CD4-positive, alpha-beta memory T cell (primary cell): ENCODE measurements at regions not wholly inside any gene's neighbourhood (a gene's known extent, or its start where the extent isn't known, plus 50 kb on each side); places are given as distances from the start of the nearest gene placed in this dataset.

ENCODE experiments used
- CTCF ChIA-PET: fragments of 350-600 bp; sonication (Branson Sonifier 250); formaldehyde crosslinking; loops from one replicate; lab custom pipeline; 2021; ENCODE audit warnings: inconsistent platforms; ENCODE audit not compliant: partially characterized antibody; lab: Charles Lee
- POLR2A ChIA-PET: fragments of 350-600 bp; sonication (Branson Sonifier 250); formaldehyde crosslinking; loops from one replicate; lab custom pipeline; 2021; ENCODE audit not compliant: partially characterized antibody; lab: Charles Lee
- DNase-seq, 5 donors: peaks; one replicate each; pipeline versions ENCODE4 v3.0.0 to v3.0.0-alpha.2; 2020 to 2022; ENCODE audit warnings: mixed read lengths in 1 of 5
- H3K27ac ChIP-seq: one replicate; pipeline ENCODE4 v1.7.0; 2013; ENCODE audit warnings: low read depth, low read length
- H3K27me3 ChIP-seq: 2 replicates; pipeline ENCODE4 v1.7.0; 2013; ENCODE audit warnings: mild to moderate bottlenecking, low read length, moderate library complexity; ENCODE audit not compliant: insufficient read depth
- H3K36me3 ChIP-seq: 2 replicates; pipeline ENCODE4 v1.7.0; 2013; ENCODE audit warnings: mild to moderate bottlenecking, low read length, moderate library complexity; ENCODE audit not compliant: insufficient read depth
- H3K4me1 ChIP-seq: 2 replicates; pipeline ENCODE4 v1.7.0; 2013; ENCODE audit warnings: mild to moderate bottlenecking, low read length, moderate library complexity; ENCODE audit not compliant: insufficient read depth
- H3K4me3 ChIP-seq, 2 donors: one replicate each; pipeline ENCODE4 v1.7.0; 2013; ENCODE audit warnings: low read length in 2 of 2, mild to moderate bottlenecking in 1 of 2
- H3K9me3 ChIP-seq, 2 donors: one replicate each; pipeline ENCODE4 v1.7.0; 2013; ENCODE audit warnings: low read length in 2 of 2, control low read depth in 1 of 2; ENCODE audit not compliant: control insufficient read depth in 1 of 2
- H3K27ac Mint-ChIP-seq, 7 donors: one replicate each; pipeline ENCODE4 v1.8.0; 2020 to 2021; ENCODE audit warnings: mixed read lengths in 7 of 7, mild to moderate bottlenecking in 6 of 7, inconsistent platforms in 3 of 7, moderate library complexity in 3 of 7
- H3K27me3 Mint-ChIP-seq, 2 donors: one replicate each; pipeline ENCODE4 v1.8.0; 2020 to 2021; ENCODE audit warnings: mixed read lengths in 2 of 2
- H3K36me3 Mint-ChIP-seq, 2 donors: one replicate each; pipeline ENCODE4 v1.8.0; 2020 to 2021; ENCODE audit warnings: mixed read lengths in 2 of 2, inconsistent platforms in 1 of 2, mild to moderate bottlenecking in 1 of 2
- H3K4me1 Mint-ChIP-seq, 4 donors: one replicate each; pipeline ENCODE4 v1.8.0; 2020 to 2021; ENCODE audit warnings: mixed read lengths in 4 of 4, mild to moderate bottlenecking in 1 of 4
- H3K4me3 Mint-ChIP-seq, 8 donors: one replicate each; pipeline ENCODE4 v1.8.0; 2020 to 2021; ENCODE audit warnings: mixed read lengths in 8 of 8, mild to moderate bottlenecking in 7 of 8, moderate library complexity in 6 of 8, inconsistent platforms in 3 of 8
- H3K9me3 Mint-ChIP-seq, 8 donors: one replicate each; pipeline ENCODE4 v1.8.0; 2020 to 2021; ENCODE audit warnings: mixed read lengths in 8 of 8, mild to moderate bottlenecking in 5 of 8, inconsistent platforms in 3 of 8, moderate library complexity in 1 of 8
- intact Hi-C: fragments of 100-400 bp; cut with micrococcal nuclease; formaldehyde crosslinking; loops from one replicate; pipeline ENCODE4 v1.15.1; 2023

DNA sequence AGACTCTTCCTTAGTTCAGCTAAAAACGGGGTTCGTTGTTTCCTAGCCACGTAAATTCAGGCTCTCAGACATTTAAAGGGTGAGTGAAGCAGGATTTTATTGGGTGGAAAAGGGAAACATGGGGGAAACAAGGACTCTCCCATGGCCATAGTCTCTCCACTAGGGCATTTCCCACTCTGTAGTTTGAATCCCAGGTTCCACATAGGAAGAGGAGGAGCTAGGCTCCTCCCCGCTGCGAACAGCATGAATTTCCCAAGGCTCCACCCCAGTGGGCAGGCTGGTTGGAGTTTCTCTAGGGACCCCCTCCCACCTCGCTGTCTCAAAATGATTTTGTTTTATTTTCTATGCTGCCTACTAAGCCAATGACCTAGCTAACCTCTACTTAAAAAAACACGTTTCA is 2170.8 kb upstream of the PCDH20 start:
- ChIA-PET POLR2A (no interaction called here), CTCF (no interaction called here)
- no peaks in the 10 kb centered on the region for H3K36me3 ChIP-seq
- H3K27ac ChIP-seq = no peak overlapping the region
- H3K9me3 ChIP-seq = no peaks in the 10 kb centered on the region
- Mint-ChIP-seq H3K36me3 (no peaks in the 10 kb centered on the region), H3K9me3 (peaks cover 0 to 25% (median 9%) of the 10 kb centered on the region in 8 donors), H3K27me3 (no peaks in the 10 kb centered on the region), H3K4me1 (no peaks in the 10 kb centered on the region), H3K27ac (no peak overlapping the region), H3K4me3 (no peak overlapping the region)
- no peak overlapping the region for H3K4me3 ChIP-seq
- no peaks in the 10 kb centered on the region for H3K4me1 ChIP-seq
- no peak for DNase-seq
- no peaks in the 10 kb centered on the region for H3K27me3 ChIP-seq
- intact Hi-C loops = no loop called here

GRCh38 chr13:63578796-63579195 is 2163.1 kb upstream of the PCDH20 start:
- Histone ChIP-seq H3K4me1 (no peaks in the 10 kb centered on the region), H3K27me3 (no peaks in the 10 kb centered on the region), H3K27ac (no peak overlapping the region), H3K9me3 (no peaks in the 10 kb centered on the region), H3K4me3 (no peak overlapping the region), H3K36me3 (no peaks in the 10 kb centered on the region)
- H3K9me3 Mint-ChIP-seq = peaks cover 0 to 30% (median 11%) of the 10 kb centered on the region in 8 donors
- H3K36me3 Mint-ChIP-seq = no peaks in the 10 kb centered on the region
- ChIA-PET CTCF (no interaction called here), POLR2A (no interaction called here)
- H3K27ac Mint-ChIP-seq = no peak overlapping the region
- DNase-seq = no peak
- no peaks in the 10 kb centered on the region for H3K27me3 Mint-ChIP-seq
- H3K4me1 Mint-ChIP-seq = no peaks in the 10 kb centered on the region
- intact Hi-C loops = no loop called here
- no peak overlapping the region for H3K4me3 Mint-ChIP-seq

DNA sequence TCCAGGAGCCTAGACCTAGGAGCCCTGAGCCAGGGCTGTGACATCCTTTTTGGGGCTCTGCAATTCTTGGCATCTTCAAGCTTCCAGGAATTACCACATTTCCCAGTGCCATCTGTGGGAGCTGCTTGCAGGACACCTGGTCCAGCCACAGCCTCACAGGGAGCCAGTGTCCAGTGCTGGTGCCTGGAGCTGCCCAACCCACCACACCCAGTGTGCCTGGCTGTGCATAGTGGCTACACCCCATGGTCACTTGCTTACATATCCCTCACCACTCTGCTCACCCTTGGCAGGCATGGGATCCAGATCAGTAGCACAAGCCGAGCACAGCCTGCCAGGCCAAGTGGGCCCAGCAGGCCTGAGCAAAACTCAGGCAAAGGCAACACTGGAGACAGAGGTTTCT is 2151.4 kb upstream of the PCDH20 start:
- no peak overlapping the region for H3K4me3 Mint-ChIP-seq
- H3K4me1 ChIP-seq = no peaks in the 10 kb centered on the region
- H3K9me3 ChIP-seq = no peaks in the 10 kb centered on the region
- H3K4me3 ChIP-seq = no peak overlapping the region
- intact Hi-C loops = no loop called here
- no peaks in the 10 kb centered on the region for H3K27me3 ChIP-seq
- H3K4me1 Mint-ChIP-seq = no peaks in the 10 kb centered on the region
- no peak overlapping the region for H3K27ac ChIP-seq
- no peaks in the 10 kb centered on the region for H3K36me3 ChIP-seq
- CTCF ChIA-PET = no interaction called here
- peaks cover 0 to 11% (median 2%) of the 10 kb centered on the region in 8 donors for H3K9me3 Mint-ChIP-seq
- POLR2A ChIA-PET = no interaction called here
- no peak for DNase-seq
- no peak overlapping the region for H3K27ac Mint-ChIP-seq
- no peaks in the 10 kb centered on the region for H3K36me3 Mint-ChIP-seq
- H3K27me3 Mint-ChIP-seq = no peaks in the 10 kb centered on the region

DNA sequence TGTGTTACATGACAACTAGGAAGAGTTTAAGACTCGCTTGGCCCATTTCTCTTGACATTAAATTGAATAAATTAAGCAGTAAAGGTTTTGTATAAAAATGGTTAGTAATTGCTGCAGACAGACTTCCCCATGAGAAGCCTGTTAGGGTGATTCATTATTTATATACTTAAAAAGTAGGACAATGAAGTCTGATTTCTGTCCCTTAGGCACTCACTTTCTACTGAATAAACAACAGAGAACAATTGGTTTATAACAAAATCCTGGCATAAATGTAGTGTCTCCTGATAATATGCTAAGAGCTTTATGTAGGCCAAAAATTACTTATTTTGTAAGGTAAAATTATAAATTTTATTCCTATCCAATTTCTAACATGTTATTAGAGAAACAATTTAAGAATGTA is 2138.5 kb upstream of the PCDH20 start:
- no peak for DNase-seq
- Mint-ChIP-seq H3K4me3 (no peak overlapping the region), H3K9me3 (peaks cover 0 to 7% (median under 1%) of the 10 kb centered on the region in 8 donors), H3K27ac (no peak overlapping the region), H3K4me1 (no peaks in the 10 kb centered on the region), H3K36me3 (no peaks in the 10 kb centered on the region), H3K27me3 (no peaks in the 10 kb centered on the region)
- intact Hi-C loops = no loop called here
- no peak overlapping the region for H3K27ac ChIP-seq
- H3K27me3 ChIP-seq = no peaks in the 10 kb centered on the region
- ChIA-PET POLR2A (no interaction called here), CTCF (no interaction called here)
- H3K36me3 ChIP-seq = no peaks in the 10 kb centered on the region
- H3K4me1 ChIP-seq = no peaks in the 10 kb centered on the region
- H3K9me3 ChIP-seq = no peaks in the 10 kb centered on the region
- H3K4me3 ChIP-seq = no peak overlapping the region

GRCh38 chr13:63551731-63552130 is 2136.1 kb upstream of the PCDH20 start:
- no peak for DNase-seq
- Mint-ChIP-seq H3K4me3 (no peak overlapping the region), H3K27ac (no peak overlapping the region), H3K27me3 (no peaks in the 10 kb centered on the region), H3K4me1 (no peaks in the 10 kb centered on the region), H3K36me3 (no peaks in the 10 kb centered on the region), H3K9me3 (peaks cover 0 to 11% (median 0%) of the 10 kb centered on the region in 8 donors)
- H3K4me3 ChIP-seq = no peak overlapping the region
- no peaks in the 10 kb centered on the region for H3K4me1 ChIP-seq
- no peak overlapping the region for H3K27ac ChIP-seq
- ChIA-PET CTCF (no interaction called here), POLR2A (no interaction called here)
- H3K27me3 ChIP-seq = no peaks in the 10 kb centered on the region
- H3K36me3 ChIP-seq = no peaks in the 10 kb centered on the region
- no peaks in the 10 kb centered on the region for H3K9me3 ChIP-seq
- intact Hi-C loops = no loop called here

DNA sequence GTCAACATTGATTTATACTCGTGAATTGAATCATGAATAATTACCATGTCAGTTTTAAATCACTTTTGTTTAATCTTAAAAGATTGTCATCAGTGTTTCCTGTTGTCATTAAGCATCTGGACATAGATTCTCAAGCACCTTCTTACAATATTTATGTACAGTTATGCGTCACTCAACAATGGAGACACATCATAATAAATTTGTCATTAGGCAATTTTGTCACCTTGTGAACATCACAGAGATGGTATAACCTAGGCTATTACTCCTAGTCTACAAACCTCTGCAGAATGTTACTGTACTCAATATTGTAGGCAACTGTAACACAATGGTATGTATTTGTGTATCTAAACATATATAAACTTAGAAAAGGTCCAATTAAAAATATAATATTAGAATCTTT is 2130.9 kb upstream of the PCDH20 start:
- DNase-seq = no peak
- H3K4me3 ChIP-seq = no peak overlapping the region
- no peaks in the 10 kb centered on the region for H3K9me3 ChIP-seq
- no peaks in the 10 kb centered on the region for H3K36me3 ChIP-seq
- H3K4me1 ChIP-seq = no peaks in the 10 kb centered on the region
- Mint-ChIP-seq H3K27me3 (no peaks in the 10 kb centered on the region), H3K36me3 (no peaks in the 10 kb centered on the region), H3K4me3 (no peak overlapping the region), H3K27ac (no peak overlapping the region), H3K9me3 (peaks cover under 1 to 9% (median 3%) of the 10 kb centered on the region in 8 donors), H3K4me1 (no peaks in the 10 kb centered on the region)
- ChIA-PET POLR2A (no interaction called here), CTCF (no interaction called here)
- H3K27ac ChIP-seq = no peak overlapping the region
- H3K27me3 ChIP-seq = no peaks in the 10 kb centered on the region
- intact Hi-C loops = no loop called here

DNA sequence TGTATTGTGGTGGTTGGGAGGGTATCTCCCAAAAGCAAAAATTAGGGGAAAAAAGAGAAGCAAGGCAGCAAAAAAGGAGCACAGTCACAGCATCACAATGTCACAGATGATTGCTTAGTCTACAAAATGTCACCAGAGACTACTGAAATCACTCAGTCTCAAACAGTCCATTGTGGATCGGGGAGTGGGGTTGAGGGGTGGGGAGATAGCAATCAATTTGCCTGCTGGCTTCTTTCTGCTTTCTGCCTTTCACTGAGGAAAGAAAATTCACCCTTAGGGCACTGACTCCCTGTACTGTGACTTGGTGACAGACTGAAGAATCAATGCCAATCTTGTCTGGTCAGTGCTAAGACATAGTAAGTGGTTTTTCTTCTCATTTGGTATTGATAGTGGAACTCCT is 2127.1 kb upstream of the PCDH20 start:
- no peak overlapping the region for H3K27ac Mint-ChIP-seq
- H3K36me3 Mint-ChIP-seq = no peaks in the 10 kb centered on the region
- CTCF ChIA-PET = no interaction called here
- DNase-seq = no peak
- H3K9me3 Mint-ChIP-seq = peaks cover 2 to 10% (median 6%) of the 10 kb centered on the region in 8 donors
- Histone ChIP-seq H3K4me1 (no peaks in the 10 kb centered on the region), H3K27ac (no peak overlapping the region), H3K4me3 (no peak overlapping the region), H3K36me3 (no peaks in the 10 kb centered on the region), H3K9me3 (no peaks in the 10 kb centered on the region), H3K27me3 (no peaks in the 10 kb centered on the region)
- POLR2A ChIA-PET = no interaction called here
- intact Hi-C loops = no loop called here
- H3K4me3 Mint-ChIP-seq = no peak overlapping the region
- H3K27me3 Mint-ChIP-seq = no peaks in the 10 kb centered on the region
- H3K4me1 Mint-ChIP-seq = no peaks in the 10 kb centered on the region

- no peak for DNase-seq
- Histone ChIP-seq H3K36me3 (no peaks in the 10 kb centered on the region), H3K27ac (no peak overlapping the region), H3K4me3 (no peak overlapping the region), H3K27me3 (no peaks in the 10 kb centered on the region), H3K9me3 (no peaks in the 10 kb centered on the region), H3K4me1 (no peaks in the 10 kb centered on the region)
- Mint-ChIP-seq H3K27me3 (no peaks in the 10 kb centered on the region), H3K36me3 (no peaks in the 10 kb centered on the region), H3K9me3 (peaks cover 0 to 12% (median 7%) of the 10 kb centered on the region in 8 donors), H3K4me3 (no peak overlapping the region), H3K27ac (no peak overlapping the region), H3K4me1 (no peaks in the 10 kb centered on the region)
- POLR2A ChIA-PET = no interaction called here
- CTCF ChIA-PET = no interaction called here
- intact Hi-C loops = no loop called here
Observed at GRCh38 chr13:63541336-63541735, 2125.7 kb upstream of the PCDH20 start.
